Renal cortex interstitium (tissue), 11 donors: ENCODE measurements at regions not wholly inside any gene's neighbourhood (a gene's known extent, or its start where the extent isn't known, plus 50 kb on each side); places are given as distances from the start of the nearest gene placed in this dataset.
"Not testable (repeated sequence)": the region's sequence is repeated elsewhere in the genome, so short reads cannot be mapped to it uniquely, and the experiment has no call there.

Experiments used
- DNase-seq, 11 donors: peaks; one replicate each; pipeline ENCODE4 v3.0.0-alpha.2; 2013; ENCODE audit warnings: low read depth in 9 of 11, low spot score in 4 of 11; ENCODE audit errors: extremely low read depth in 1 of 11

DNA sequence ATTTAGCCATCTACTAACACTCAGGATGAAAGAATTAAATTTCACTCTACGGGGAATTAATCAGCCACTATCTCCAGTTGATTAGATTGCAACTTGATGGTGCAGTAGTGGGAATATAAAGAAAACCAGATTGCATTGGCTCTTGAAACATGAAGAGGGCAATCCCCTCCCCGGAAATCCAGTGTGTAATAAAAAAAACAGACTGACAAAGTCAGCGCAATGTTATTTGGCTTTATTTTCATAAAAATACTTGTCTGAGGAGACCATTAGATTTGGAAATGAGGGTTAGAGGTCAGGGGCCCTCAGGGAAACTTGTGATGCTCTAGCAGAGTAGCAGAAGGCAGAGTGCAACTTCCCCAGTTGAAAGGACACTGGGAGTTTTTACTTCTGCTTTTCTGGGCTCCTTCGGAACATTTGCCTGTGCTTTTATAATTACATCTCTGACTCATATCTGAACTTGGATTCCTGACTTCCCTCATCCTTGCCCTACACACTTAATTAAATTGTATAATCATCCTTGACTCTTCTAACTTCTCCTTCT, 326.8 kb downstream of the TUSC7 start:
- peak in 1 of 11 donors; percentile 36 for DNase-seq

DNA sequence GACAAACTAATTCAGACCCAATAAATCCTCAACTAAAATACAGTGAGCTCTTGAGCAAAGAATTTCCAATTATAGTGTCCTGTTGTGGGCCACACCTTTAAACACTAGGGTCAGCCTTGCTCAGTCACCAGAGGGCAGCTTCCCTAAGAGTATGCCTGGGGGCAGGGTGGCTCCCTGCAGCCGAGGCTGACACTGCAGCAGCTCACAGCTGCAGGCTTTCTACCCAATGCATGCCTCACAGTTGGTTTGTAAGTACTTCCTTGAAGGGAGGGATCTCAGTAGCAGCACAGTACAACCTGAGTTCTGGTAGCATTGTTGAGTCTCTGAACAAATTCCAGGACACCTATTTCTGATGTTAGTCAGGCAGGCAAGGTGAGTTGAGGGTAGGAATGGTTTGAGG, 335.6 kb downstream of the TUSC7 start:
- DNase-seq: no peak

DNA sequence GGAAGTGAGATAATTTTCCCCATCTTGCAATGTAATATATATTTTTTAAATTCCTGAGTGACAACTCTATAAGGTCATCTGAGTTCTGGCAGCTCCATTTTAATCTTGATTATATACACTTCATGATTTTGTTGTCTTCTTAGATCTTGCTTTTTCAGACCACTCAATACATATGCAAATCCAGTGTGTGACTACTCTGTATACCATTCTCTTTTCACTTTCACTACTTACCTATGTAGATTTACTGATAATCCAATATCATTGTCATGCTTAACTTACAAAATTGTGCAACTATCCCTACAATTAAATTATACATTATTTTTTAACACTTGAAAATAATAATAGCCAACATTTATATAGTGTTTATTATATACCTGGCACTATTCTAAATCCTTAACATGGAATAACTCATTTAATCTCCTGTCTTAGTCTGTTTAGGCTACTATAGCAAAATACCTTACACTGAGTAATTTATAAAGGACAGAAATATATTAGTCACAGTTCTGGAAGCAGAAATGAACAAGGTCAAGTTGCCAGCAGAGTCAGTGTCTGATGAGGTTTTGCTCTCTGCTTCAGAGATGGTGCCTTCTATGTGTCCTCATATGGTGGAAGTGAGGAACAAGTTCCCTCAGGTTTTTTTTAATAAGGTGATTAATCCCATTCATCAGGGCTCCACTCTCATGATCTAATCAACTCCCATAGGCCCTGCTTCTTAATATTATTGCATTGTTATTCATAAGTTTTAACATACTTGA, 338.5 kb downstream of the TUSC7 start:
- no peak for DNase-seq

- no peak for DNase-seq
These were observed 342.8 kb downstream of the TUSC7 start for GRCh38 chr3:117052395-117052794.

- no peak for DNase-seq
These were observed 345.0 kb downstream of the TUSC7 start for GRCh38 chr3:117054556-117054955.

GRCh38 chr3:117056946-117057345, 347.4 kb downstream of the TUSC7 start:
- not testable (repeated sequence) for DNase-seq

DNA sequence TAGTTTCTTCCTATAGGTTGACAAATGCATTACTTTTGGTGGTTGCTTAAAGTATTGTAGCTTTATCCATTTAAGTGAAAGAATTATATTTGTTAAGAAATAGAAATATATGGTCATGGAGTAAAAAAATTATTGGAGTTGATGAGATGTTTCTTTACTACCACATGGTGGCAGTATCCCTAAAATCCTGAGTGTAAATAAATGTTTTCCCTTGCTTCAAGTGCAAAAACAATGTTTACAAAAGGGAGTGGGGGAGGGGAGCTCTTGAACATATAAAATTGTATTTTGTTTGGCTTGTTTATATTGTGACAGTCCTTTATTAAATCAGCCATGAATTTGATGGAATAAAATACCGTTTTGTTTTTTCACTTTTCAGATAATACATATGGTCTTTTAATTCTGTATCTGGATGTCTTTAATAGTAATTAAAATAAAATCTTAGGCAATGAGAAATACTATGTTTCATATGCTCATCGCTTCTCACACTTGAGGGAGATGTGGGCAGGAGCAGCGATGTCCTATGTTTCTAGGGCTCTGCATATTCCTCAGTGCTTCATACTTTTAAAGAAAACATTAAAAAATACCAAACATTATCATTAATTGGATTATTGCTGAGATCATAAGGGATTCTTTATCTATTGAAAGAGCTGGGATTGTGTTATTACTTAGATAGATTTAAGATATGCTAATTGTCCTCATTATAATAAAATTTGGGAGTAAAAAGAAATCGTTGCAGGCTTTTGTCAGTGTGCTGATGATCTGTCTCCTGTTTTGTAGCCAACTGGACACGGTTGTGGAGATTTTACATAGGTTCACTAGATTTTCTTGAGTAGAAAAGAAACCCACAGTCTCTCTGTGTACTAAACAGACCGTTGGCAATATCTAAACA, 349.7 kb downstream of the TUSC7 start:
- DNase-seq: peak in 5 of 11 donors; percentile 24 to 53 (median 29)

DNA sequence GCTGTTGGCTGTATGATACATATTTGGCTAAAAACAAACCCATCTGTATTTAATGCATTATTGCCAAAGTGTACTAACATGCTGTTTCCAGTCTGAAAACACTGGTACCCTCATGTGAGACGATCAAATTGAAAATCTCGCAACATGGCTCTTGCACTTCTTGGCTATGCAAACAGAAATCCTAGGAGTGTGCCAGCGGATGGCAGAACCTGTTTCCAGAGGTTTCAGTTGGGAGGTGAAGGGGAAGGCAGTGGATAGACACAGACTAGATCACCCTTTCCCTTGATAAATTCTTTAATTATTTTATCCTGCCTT, 350.3 kb downstream of the TUSC7 start:
- no peak for DNase-seq

DNA sequence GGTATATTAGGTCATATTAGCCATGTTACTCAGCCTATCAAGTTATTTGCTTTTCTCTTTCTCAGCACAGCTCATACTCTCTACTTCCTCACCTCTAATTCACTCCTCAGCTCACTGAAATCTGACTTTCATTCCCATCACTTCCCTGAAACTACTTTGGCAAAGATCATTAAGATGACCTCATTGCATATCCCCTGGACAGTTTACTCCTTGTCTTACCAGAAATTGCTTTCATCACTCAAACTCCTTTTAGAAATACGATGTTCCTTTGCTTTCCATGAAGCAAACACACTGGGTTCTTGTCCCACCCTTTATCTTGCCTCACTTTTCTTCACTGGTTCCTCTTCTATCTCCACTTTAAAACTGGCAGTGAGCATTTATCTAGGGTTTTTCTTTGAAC, 354.4 kb downstream of the TUSC7 start:
- no peak for DNase-seq

DNA sequence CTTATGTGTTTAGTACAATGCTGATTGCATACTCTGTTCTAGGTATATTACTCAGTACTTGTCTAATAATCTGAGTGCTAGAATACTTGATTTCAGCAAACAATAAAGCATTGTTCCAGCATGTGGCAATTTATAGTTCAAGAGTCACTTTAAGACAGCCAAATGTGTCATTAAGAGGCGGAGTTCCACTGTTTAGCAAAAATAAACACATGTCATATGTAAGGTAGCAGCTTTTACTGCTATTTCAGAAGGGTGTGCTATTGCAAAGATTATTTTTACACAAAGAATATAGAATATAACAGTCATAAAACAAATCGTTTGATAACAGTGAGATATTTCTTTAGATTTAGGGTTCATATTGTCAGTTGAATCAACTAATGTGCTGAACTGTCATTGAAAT, 358.7 kb downstream of the TUSC7 start:
- DNase-seq: no peak

- no peak for DNase-seq
These were observed 365.2 kb downstream of the TUSC7 start for GRCh38 chr3:117074826-117075225.

GRCh38 chr3:117079997-117080396, 370.4 kb downstream of the TUSC7 start:
- no peak for DNase-seq

GRCh38 chr3:117080872-117081271, 371.3 kb downstream of the TUSC7 start:
- DNase-seq: no peak

DNA sequence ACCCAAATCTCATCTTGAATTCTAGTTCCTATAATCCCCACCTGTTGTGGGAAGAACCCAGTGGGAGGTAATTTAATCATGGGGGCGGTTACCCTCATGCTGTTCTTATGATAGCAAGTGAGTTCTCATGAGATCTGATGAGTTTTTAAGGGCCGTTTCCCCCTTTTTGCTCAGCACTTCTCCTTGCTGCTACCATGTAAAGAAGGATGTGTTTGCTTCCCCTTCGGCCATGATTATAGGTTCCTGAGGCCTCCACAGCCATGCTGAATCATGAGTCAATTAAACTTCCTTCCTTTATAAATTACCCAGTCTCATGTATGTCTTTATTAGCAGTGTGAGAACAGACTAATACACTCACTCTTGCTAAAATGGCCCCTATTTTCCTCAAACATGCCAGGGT, 374.7 kb downstream of the TUSC7 start:
- no peak for DNase-seq

DNA sequence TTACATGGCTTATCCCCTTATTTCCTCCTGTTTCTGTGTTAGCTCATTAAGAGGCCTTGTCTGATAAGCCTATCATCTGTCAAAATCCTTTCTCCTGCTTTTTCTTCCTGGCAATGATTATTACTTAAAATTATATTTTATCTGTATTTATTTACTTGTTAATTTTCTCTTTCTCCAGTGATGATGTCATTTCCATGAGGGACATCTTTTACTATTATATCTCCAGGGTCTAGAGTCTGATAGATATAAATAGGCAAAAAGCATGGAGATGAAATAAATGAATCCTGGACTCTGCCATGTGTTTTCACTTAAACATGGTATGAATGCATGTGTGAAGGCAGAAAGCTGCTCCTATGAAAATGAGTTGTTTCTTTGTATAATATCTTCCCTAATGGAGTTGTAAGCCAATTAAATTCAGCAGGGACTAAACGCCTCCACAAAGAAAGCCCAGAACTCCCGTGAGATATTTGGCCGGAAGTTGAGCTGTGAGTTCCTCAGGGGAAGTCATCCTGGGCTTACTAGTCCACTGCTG, 375.2 kb downstream of the TUSC7 start:
- DNase-seq: no peak

GRCh38 chr3:117091676-117092075, 382.1 kb downstream of the TUSC7 start:
- DNase-seq: no peak

DNA sequence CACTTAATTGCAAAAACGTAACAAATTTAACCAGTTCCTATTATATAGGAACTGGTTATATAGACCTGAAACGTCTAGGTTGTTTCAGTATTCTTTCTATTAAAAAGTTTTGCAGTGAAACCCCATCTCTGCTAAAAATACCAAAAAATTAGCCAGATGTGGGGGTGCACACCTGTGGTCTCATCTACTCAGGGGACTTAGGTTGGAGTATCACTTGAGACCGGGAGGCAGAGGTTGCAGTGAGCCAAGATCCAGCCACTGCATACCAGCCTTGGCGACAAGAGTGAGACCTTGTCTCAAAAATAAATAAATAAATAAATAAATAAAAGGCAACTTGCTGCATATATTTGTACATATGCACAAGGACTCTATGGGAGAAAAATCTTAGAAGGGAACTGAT, 387.0 kb downstream of the TUSC7 start:
- no peak for DNase-seq

- DNase-seq: no peak
These were observed 387.8 kb downstream of the TUSC7 start for GRCh38 chr3:117097351-117097750.

GRCh38 chr3:117101697-117102096, 392.1 kb downstream of the TUSC7 start:
- no peak for DNase-seq

- DNase-seq: no peak
These were observed 392.8 kb downstream of the TUSC7 start for GRCh38 chr3:117102426-117102825.
